Brain microvascular endothelial cell (primary cell): ENCODE measurements at regions not wholly inside any gene's neighbourhood (a gene's known extent, or its start where the extent isn't known, plus 50 kb on each side); places are given as distances from the start of the nearest gene placed in this dataset.

ENCODE experiments used
- DNase-seq: peaks from one replicate; pipeline ENCODE4 v3.0.0-alpha.2; 2020
- H3K27ac ChIP-seq: fragments of 250-450 bp; sonication (Bioruptor Pico); 2 replicates; pipeline ENCODE4 v1.5.1; 2020; ENCODE audit warnings: mild to moderate bottlenecking, moderate library complexity
- H3K27me3 ChIP-seq: fragments of 250-450 bp; sonication (Bioruptor Pico); replicated peaks from 2 replicates; pipeline ENCODE4 v1.5.1; 2020; ENCODE audit warnings: mild to moderate bottlenecking
- H3K36me3 ChIP-seq: fragments of 250-450 bp; sonication (Bioruptor Pico); replicated peaks from 2 replicates; pipeline ENCODE4 v1.5.1; 2020; ENCODE audit warnings: mild to moderate bottlenecking
- H3K4me3 ChIP-seq: 2 replicates; pipeline ENCODE4 v1.5.1; 2011; ENCODE audit warnings: low read depth, mild to moderate bottlenecking, control low read depth, low read length, moderate library complexity
- in situ Hi-C: cut with HindIII; loops from 2 replicates; pipeline ENCODE4 v1.10.0; 2017; ENCODE audit warnings: low sequenced_read_pairs, low pct_ligation_motif_present
- TF ChIP-seq, protein P1 (sequence below): IDR thresholded peaks from 2 replicates; pipeline ENCODE4 v1.5.1; 2011; ENCODE audit warnings: low read depth, mild to moderate bottlenecking, moderate library complexity, low read length, control low read depth, inconsistent platforms; ENCODE audit errors: missing control alignments

DNA sequence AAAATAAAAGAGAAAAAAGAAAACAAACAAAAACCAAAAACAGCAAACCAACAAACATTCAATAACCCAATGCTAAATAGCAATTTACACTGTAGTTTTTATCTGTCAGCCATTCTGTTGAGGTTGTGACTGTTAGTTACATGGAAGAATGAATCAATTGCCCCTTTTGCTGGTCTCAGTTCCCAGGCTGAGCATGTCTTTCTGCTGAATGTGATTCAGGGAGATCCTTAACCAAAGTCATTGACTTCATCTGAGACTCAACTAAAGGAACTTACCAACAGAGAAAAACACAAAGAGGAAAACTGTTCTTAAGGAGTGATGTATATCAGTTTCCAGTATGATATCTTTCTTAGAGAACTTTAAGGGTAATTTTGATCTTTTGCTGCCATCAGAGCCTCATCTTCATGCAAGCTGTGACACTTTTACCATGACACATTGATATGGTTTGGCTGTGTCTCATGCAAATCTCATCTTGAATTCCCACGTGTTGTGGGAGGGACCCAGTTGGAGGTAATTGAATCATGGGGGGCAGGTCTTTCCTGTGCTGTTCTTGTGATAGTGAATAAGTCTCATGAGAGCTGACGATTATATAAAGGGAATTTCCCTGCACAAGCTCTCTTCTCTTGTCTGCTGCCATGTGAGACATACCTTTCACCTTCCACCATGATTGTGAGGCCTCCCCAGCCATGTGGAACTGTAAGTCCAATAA is 469.8 kb downstream of the KIF20B start:
- no peak for DNase-seq
- Histone ChIP-seq H3K36me3 (no peaks in the 10 kb centered on the region), H3K27me3 (no peaks in the 10 kb centered on the region), H3K4me3 (no peak overlapping the region), H3K27ac (no peak overlapping the region)
- in situ Hi-C loops: no loop called here
- TF ChIP-seq, protein P1, sequence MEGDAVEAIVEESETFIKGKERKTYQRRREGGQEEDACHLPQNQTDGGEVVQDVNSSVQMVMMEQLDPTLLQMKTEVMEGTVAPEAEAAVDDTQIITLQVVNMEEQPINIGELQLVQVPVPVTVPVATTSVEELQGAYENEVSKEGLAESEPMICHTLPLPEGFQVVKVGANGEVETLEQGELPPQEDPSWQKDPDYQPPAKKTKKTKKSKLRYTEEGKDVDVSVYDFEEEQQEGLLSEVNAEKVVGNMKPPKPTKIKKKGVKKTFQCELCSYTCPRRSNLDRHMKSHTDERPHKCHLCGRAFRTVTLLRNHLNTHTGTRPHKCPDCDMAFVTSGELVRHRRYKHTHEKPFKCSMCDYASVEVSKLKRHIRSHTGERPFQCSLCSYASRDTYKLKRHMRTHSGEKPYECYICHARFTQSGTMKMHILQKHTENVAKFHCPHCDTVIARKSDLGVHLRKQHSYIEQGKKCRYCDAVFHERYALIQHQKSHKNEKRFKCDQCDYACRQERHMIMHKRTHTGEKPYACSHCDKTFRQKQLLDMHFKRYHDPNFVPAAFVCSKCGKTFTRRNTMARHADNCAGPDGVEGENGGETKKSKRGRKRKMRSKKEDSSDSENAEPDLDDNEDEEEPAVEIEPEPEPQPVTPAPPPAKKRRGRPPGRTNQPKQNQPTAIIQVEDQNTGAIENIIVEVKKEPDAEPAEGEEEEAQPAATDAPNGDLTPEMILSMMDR: no peak

DNA sequence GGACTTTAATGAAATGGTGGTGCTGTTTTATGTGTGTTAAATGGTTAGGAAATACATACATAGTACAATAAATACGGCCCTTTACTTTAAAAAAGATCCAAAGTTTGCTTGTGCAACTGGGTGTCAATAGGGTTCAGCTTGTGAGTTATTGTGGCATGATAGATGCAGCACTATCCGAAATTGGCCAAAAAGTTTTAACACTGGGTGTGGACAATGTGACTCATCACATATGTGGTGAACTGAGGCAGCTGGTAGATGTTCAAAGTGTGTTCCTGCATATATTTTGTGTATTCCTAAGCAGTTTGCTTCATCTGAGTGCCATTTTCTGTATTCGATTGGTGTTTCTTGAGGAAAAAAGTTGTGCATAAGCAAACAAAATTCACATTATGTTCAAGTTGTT is 473.1 kb downstream of the KIF20B start:
- no peaks in the 10 kb centered on the region for H3K27me3 ChIP-seq
- no peaks in the 10 kb centered on the region for H3K36me3 ChIP-seq
- no peak overlapping the region for H3K27ac ChIP-seq
- no peak for DNase-seq
- TF ChIP-seq, protein P1: no peak
- in situ Hi-C loops: no loop called here
- no peak overlapping the region for H3K4me3 ChIP-seq

DNA sequence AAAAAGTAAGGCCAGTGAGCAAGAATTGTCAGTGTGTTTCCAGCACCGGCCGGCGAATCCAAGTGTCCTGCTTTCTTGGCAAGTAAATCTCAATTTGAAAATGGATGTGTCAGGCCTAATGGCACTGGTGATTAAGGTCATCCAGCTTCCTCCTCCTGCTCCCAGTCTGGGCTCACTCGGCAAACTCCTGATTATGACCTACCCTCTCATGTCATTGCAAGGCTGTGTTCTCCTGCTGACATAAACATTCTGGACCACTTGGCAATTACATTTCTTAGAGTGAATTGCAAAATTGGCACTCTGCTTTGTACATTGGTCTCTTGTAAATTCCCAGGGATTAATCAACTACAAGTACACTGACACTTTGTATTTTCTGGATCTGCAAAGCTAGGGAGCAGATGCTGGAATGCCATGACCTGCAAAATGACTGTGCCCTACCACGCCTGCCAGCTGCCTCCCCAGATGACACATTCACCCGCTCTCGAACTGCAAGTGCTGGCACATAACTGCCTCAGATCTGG is 473.8 kb downstream of the KIF20B start:
- in situ Hi-C loops: no loop called here
- Histone ChIP-seq H3K36me3 (no peaks in the 10 kb centered on the region), H3K27ac (no peak overlapping the region), H3K4me3 (no peak overlapping the region), H3K27me3 (no peaks in the 10 kb centered on the region)
- TF ChIP-seq, protein P1: no peak
- DNase-seq: no peak

DNA sequence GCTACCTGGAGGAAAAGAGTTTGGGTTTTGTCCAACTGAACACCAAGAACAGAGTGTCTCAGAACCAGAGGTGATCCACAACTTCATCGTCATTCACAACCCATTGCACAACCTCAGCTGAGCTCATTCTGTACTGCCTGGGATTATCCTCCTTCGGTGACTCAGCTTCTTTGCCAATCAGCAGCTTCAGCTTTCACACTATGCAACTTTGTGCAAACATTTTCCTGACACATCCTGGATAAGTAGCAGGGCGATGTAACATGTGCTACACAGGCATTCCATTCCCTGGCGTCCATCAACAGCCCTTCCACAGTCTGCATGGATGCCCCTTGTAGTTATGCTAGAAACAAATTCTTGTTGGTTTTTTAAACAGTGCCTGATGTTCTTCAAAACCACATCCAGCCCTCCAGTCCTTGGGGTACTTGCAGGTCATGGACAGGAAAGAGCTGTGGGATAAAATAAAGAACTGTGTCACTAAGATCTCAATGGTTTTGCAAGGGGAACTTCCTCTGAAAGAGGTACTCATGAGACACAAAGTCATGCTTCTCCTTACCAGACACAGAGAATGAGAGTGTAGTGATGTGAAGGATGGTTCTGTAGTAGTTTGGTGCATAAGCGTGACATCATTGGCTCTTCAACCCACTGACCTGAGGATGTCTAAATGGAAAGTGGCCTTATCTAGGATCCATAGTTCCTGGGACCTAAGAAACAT is 478.5 kb downstream of the KIF20B start:
- TF ChIP-seq, protein P1: no peak
- in situ Hi-C loops: no loop called here
- Histone ChIP-seq H3K4me3 (no peak overlapping the region), H3K27me3 (no peaks in the 10 kb centered on the region), H3K27ac (peak overlapping the region; percentile 34), H3K36me3 (no peaks in the 10 kb centered on the region)
- peak; percentile 94 for DNase-seq

DNA sequence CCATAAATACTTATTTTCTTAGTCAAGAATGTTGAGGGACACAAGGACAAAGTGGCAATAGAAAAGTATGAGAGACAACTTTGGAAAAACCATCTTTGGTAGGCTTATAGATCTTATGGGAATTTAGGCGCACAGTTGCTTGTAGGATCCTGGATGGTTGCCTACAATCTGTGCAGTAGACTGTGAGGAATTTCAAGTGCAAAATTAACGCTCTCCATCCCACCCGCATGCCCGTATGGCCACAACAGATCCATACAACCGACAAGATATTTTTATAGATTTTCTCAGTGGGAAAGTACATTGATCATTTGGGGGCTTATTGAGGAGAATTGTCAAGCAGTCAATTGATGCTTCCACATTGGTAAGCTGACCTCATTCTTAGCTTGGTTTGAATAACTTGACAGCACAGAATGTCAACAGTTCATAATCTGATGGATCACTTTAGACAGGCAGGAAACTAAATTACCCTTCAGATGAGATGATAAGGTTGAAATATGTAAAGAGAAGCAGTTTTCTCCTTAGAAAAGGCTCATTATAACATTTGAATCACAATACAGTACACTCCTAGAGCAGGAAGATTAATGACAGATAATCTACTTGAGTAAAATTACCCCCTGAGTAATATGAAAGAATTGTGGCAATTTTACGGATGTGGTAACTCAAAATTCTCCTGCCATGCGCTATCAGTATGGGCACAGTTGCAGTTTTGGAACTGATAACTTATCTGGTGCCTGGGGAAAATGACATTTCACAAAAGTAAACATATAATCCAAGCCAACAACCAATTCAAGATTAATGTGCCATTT is 479.7 kb downstream of the KIF20B start:
- Histone ChIP-seq H3K36me3 (no peaks in the 10 kb centered on the region), H3K4me3 (no peak overlapping the region), H3K27ac (no peak overlapping the region), H3K27me3 (no peaks in the 10 kb centered on the region)
- DNase-seq: no peak
- in situ Hi-C loops: no loop called here
- TF ChIP-seq, protein P1: no peak
